GM21526 (cell line): ENCODE measurements at regions not wholly inside any gene's neighbourhood (a gene's known extent, or its start where the extent isn't known, plus 50 kb on each side); places are given as distances from the start of the nearest gene placed in this dataset.

Experiments used
- ATAC-seq: cut with Tn5 transposase; IDR thresholded peaks from one replicate; pipeline ENCODE4 v1.9.1; 2021; ENCODE audit warnings: moderate library complexity; ENCODE audit not compliant: unreplicated experiment, low FRiP score

- no peak for ATAC-seq
Measured at GRCh38 chr11:19352072-19352770, 111.5 kb upstream of the E2F8 start.

- ATAC-seq = no peak
Measured at GRCh38 chr11:19351426-19351825, 110.7 kb upstream of the E2F8 start.

GRCh38 chr11:19350160-19350559 is 109.4 kb upstream of the E2F8 start:
- no peak for ATAC-seq

GRCh38 chr11:19349340-19350025 is 108.7 kb upstream of the E2F8 start:
- ATAC-seq = no peak

- ATAC-seq = no peak
Measured at GRCh38 chr11:19347911-19348310, 107.2 kb upstream of the E2F8 start.

- ATAC-seq = no peak
Measured at GRCh38 chr11:19345848-19346681, 105.3 kb upstream of the E2F8 start.

GRCh38 chr11:19345519-19345847 is 104.7 kb upstream of the E2F8 start:
- no peak for ATAC-seq

GRCh38 chr11:19344661-19345518 is 104.1 kb upstream of the E2F8 start:
- no peak for ATAC-seq

GRCh38 chr11:19342036-19342435 is 101.3 kb upstream of the E2F8 start:
- no peak for ATAC-seq

- no peak for ATAC-seq
Measured at GRCh38 chr11:19338375-19338774, 97.6 kb upstream of the E2F8 start.

GRCh38 chr11:19337779-19338178 is 97.0 kb upstream of the E2F8 start:
- no peak for ATAC-seq

- no peak for ATAC-seq
Measured at GRCh38 chr11:19336331-19336730, 95.6 kb upstream of the E2F8 start.

GRCh38 chr11:19332476-19332875 is 91.7 kb upstream of the E2F8 start:
- ATAC-seq = peak; percentile 90

GRCh38 chr11:19330416-19330815 is 89.7 kb upstream of the E2F8 start:
- no peak for ATAC-seq

- no peak for ATAC-seq
Measured at GRCh38 chr11:19329970-19330369, 89.2 kb upstream of the E2F8 start.

- ATAC-seq = no peak
Measured at GRCh38 chr11:19328586-19329311, 88.0 kb upstream of the E2F8 start.

GRCh38 chr11:19327280-19327679 is 86.5 kb upstream of the E2F8 start:
- ATAC-seq = no peak

GRCh38 chr11:19326499-19326898 is 85.8 kb upstream of the E2F8 start:
- no peak for ATAC-seq

GRCh38 chr11:19323502-19323901 is 82.8 kb upstream of the E2F8 start:
- no peak for ATAC-seq

GRCh38 chr11:19321351-19321750 is 80.6 kb upstream of the E2F8 start:
- ATAC-seq = no peak
